Activated B cell treated with CpG ODN at 0.5 μM for 24 hours (primary cell): ENCODE measurements at regions not wholly inside any gene's neighbourhood (a gene's known extent, or its start where the extent isn't known, plus 50 kb on each side); places are given as distances from the start of the nearest gene placed in this dataset.

Source experiments
- ATAC-seq: fragments of 200-7000 bp; cut with Tn5 transposase; one replicate; pipeline ENCODE4 v1.10.0; 2021; ENCODE audit warnings: low read depth, mild to moderate bottlenecking, moderate library complexity
- CTCF ChIA-PET: fragments of 350-600 bp; sonication (Branson Sonifier 250); formaldehyde crosslinking; loops from one replicate; lab custom pipeline; 2021; ENCODE audit warnings: antibody characterized with exemption; lab: Charles Lee
- POLR2A ChIA-PET: fragments of 350-600 bp; sonication (Branson Sonifier 250); formaldehyde crosslinking; loops from one replicate; lab custom pipeline; 2021; ENCODE audit warnings: antibody characterized with exemption; lab: Charles Lee
- DNase-seq: peaks from one replicate; pipeline ENCODE4 v3.0.0; 2022
- H3K27ac Mint-ChIP-seq: one replicate; pipeline ENCODE4 v1.8.0; 2020; ENCODE audit warnings: mixed read lengths
- H3K27me3 Mint-ChIP-seq: one replicate; pipeline ENCODE4 v1.8.0; 2021; ENCODE audit warnings: mixed read lengths
- H3K36me3 Mint-ChIP-seq: one replicate; pipeline ENCODE4 v1.8.0; 2021; ENCODE audit warnings: low read depth, mixed read lengths
- H3K4me1 Mint-ChIP-seq: one replicate; pipeline ENCODE4 v1.8.0; 2021; ENCODE audit warnings: mixed read lengths
- H3K4me3 Mint-ChIP-seq: one replicate; pipeline ENCODE4 v1.8.0; 2020; ENCODE audit warnings: mild to moderate bottlenecking, mixed read lengths
- H3K9me3 Mint-ChIP-seq: one replicate; pipeline ENCODE4 v1.8.0; 2020; ENCODE audit warnings: mixed read lengths
- intact Hi-C: fragments of 100-400 bp; cut with micrococcal nuclease; formaldehyde crosslinking; loops from one replicate; pipeline ENCODE4 v1.15.1; 2024
- TF ChIP-seq, protein P1 (sequence below): fragments of 200-600 bp; IDR thresholded peaks from one replicate; pipeline ENCODE4 v1.8.0; 2022; ENCODE audit warnings: antibody characterized with exemption, mild to moderate bottlenecking

DNA sequence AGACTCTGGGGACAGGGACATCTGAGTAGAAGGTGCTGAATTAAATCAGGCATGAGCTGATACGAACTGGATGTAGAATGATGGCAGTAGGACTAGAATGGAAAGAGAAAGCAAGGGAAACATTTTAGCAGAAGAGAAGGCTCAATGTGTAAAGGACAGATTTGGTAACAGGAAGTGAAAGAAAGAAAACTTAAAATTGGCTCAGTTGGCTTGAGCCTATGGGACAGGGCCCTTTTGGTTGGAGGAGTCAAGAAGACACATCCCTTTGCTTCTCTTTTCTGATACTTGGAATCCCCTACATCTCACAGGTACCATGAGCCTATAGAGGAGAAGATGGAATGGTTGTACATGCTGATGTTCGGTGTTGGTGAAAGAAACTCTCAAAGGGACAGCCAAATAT lies 300.6 kb upstream of the PLXNA2 start:
- no peak for ATAC-seq
- TF ChIP-seq, protein P1, sequence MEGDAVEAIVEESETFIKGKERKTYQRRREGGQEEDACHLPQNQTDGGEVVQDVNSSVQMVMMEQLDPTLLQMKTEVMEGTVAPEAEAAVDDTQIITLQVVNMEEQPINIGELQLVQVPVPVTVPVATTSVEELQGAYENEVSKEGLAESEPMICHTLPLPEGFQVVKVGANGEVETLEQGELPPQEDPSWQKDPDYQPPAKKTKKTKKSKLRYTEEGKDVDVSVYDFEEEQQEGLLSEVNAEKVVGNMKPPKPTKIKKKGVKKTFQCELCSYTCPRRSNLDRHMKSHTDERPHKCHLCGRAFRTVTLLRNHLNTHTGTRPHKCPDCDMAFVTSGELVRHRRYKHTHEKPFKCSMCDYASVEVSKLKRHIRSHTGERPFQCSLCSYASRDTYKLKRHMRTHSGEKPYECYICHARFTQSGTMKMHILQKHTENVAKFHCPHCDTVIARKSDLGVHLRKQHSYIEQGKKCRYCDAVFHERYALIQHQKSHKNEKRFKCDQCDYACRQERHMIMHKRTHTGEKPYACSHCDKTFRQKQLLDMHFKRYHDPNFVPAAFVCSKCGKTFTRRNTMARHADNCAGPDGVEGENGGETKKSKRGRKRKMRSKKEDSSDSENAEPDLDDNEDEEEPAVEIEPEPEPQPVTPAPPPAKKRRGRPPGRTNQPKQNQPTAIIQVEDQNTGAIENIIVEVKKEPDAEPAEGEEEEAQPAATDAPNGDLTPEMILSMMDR, result no peak
- H3K27ac Mint-ChIP-seq, result no peak overlapping the region
- no peaks in the 10 kb centered on the region for H3K36me3 Mint-ChIP-seq
- peaks cover under 1% of the 10 kb centered on the region for H3K27me3 Mint-ChIP-seq
- DNase-seq, result no peak
- no peak overlapping the region for H3K4me3 Mint-ChIP-seq
- H3K4me1 Mint-ChIP-seq, result no peaks in the 10 kb centered on the region
- ChIA-PET POLR2A (no interaction called here), CTCF (no interaction called here)
- intact Hi-C loops, result no loop called here
- H3K9me3 Mint-ChIP-seq, result no peaks in the 10 kb centered on the region

DNA sequence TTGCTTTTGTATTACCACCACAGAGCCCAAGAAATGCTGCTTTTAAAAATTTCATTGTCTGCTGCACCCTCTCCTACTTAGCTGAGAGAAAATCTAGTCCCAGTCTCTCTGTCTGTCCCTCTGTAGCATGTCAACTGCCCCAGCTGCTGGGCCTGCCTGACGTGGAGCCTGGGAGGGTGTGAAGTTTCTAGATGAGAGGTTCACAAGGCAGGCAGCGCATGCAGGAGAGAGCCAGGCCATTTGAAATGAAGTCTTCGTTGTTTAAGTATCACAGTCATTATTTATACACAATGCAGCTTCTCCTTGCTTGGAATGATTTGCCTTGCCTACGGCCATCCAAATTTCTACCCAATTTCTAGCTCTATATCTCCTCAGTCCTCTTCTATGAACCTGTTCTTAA lies 306.8 kb upstream of the PLXNA2 start:
- Mint-ChIP-seq H3K27ac (no peak overlapping the region), H3K36me3 (no peaks in the 10 kb centered on the region), H3K4me3 (no peak overlapping the region), H3K27me3 (peaks cover 8% of the 10 kb centered on the region), H3K9me3 (no peaks in the 10 kb centered on the region), H3K4me1 (no peaks in the 10 kb centered on the region)
- TF ChIP-seq, protein P1, result no peak
- intact Hi-C loops, result no loop called here
- POLR2A ChIA-PET, result no interaction called here
- CTCF ChIA-PET, result no interaction called here
- DNase-seq, result no peak
- no peak for ATAC-seq

DNA sequence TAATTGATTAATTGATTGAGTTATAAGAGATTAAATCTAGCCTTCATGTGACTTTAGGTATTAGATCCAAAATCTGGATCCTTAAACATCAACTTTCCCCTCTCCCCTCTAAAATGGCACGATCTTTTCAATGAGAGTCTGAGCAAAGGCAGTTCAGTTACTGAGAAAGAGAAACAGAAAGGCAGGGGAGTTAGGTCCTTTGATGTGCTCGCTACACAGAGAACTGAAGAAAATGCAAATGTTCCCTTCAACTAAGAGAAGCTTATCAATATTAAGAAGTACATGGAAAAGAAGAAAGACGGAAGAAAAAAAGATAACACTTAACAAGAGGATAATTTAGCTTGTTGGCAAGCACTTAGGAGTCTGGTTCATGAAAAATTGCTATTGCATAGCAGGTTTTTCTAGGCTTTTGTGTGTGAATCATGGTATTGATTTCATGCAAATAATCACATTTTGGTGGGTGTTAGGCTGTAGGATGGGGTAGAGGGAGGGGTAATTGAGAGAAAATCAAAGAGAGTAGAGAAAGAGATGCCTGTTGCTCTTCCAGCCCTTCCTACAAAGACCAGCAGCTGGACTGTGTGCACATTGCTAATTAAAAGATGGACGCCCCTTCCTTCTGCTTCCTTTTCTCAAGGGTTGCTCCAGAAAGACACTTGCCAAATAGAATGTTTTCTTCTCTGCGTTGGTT lies 307.6 kb upstream of the PLXNA2 start:
- no peak for ATAC-seq
- no peak overlapping the region for H3K4me3 Mint-ChIP-seq
- H3K27ac Mint-ChIP-seq, result no peak overlapping the region
- POLR2A ChIA-PET, result no interaction called here
- H3K36me3 Mint-ChIP-seq, result no peaks in the 10 kb centered on the region
- intact Hi-C loops, result no loop called here
- no peaks in the 10 kb centered on the region for H3K4me1 Mint-ChIP-seq
- TF ChIP-seq, protein P1, result no peak
- CTCF ChIA-PET, result no interaction called here
- no peaks in the 10 kb centered on the region for H3K9me3 Mint-ChIP-seq
- peaks cover 8% of the 10 kb centered on the region for H3K27me3 Mint-ChIP-seq
- DNase-seq, result no peak

DNA sequence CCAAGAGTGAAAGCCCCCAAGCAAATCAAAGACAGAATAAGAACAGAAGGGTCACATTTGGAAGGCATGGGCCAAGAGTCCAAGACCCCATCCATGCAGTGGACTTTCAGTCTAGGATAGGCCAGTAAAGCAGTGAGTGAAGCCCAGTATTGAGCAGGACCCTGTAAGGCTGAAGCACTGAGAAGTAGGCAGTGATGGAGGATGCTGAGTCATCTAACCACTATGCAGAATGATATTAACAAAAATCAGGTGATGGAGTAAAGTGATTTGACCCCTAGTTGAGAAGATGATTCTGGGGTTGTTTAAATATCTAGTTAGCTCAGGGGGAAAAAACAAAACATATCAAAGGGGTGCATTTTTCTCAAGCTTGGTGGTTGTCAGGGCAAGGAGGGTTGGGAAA lies 308.7 kb upstream of the PLXNA2 start:
- CTCF ChIA-PET, result no interaction called here
- DNase-seq, result no peak
- intact Hi-C loops, result no loop called here
- TF ChIP-seq, protein P1, result no peak
- H3K27ac Mint-ChIP-seq, result no peak overlapping the region
- H3K27me3 Mint-ChIP-seq, result peaks cover 8% of the 10 kb centered on the region
- POLR2A ChIA-PET, result no interaction called here
- H3K4me3 Mint-ChIP-seq, result no peak overlapping the region
- ATAC-seq, result no peak
- no peaks in the 10 kb centered on the region for H3K4me1 Mint-ChIP-seq
- no peaks in the 10 kb centered on the region for H3K9me3 Mint-ChIP-seq
- H3K36me3 Mint-ChIP-seq, result no peaks in the 10 kb centered on the region

DNA sequence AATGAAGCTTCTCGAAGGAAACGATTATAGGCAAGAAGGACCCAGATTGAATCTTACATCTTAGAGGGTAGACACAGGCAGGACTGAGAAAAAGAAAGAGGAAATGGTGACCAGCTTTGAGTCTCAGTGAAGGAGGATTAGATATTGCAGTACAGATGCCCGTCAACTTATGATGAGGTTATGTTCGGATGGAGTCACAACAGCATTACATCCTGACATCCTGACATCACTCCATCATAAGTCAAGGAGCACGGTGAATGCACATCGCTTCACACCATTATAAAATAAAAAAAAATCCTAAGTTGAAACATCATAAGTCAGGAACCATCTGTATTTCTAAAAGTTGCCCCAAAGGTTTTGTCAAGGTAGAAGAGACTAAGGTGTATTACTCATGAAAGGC lies 312.3 kb upstream of the PLXNA2 start:
- CTCF ChIA-PET, result no interaction called here
- Mint-ChIP-seq H3K36me3 (no peaks in the 10 kb centered on the region), H3K9me3 (no peaks in the 10 kb centered on the region), H3K27me3 (peaks cover 7% of the 10 kb centered on the region), H3K4me1 (no peaks in the 10 kb centered on the region), H3K27ac (no peak overlapping the region), H3K4me3 (no peak overlapping the region)
- intact Hi-C loops, result no loop called here
- ATAC-seq, result no peak
- TF ChIP-seq, protein P1, result no peak
- POLR2A ChIA-PET, result no interaction called here
- no peak for DNase-seq
